ENCODE measurements at regions not wholly inside any gene's neighbourhood (a gene's known extent, or its start where the extent isn't known, plus 50 kb on each side); places are given as distances from the start of the nearest gene placed in this dataset.

DNA sequence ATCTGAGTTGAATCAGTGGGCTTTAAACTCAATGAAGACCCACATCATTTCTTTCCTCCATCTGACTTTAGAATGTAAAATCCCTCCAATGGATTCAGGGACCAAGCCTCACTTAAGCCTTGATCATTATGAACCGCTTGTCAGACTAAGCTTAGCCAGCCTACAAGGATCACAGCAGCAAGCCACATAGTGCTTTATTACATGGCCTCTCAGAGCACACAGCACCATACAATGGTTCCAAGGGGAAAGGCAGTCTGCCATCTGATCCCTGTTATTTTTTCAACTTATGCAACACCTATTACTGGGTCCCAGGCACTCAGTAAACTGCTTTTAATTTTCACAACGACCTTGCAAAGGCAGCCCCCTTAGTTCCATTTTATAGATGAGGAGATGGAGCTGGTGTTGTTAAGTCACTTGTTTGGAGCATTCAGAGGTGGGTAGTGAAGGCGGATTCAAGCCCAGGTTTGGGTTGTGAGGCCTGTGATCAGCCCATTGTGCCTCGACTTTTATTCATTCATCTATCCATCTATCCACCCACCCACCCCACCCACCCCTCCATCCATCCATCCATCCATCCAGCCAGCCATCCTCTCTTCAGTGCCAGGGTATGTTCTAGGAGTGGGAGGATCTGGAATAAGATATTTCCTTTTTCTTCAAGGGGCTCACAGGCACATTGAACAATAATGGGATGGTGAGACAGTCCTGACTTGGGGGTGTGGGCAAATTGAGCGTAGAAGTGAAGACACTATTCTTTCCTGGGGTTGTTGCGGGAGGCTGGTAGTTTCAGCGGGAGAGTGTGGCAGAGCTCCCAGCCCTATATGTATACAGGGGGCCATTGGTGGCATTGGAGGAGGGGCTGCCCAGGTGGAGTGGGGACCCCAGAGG lies 141.2 kb downstream of the MYCN start:
- TF ChIP-seq, protein P1, sequence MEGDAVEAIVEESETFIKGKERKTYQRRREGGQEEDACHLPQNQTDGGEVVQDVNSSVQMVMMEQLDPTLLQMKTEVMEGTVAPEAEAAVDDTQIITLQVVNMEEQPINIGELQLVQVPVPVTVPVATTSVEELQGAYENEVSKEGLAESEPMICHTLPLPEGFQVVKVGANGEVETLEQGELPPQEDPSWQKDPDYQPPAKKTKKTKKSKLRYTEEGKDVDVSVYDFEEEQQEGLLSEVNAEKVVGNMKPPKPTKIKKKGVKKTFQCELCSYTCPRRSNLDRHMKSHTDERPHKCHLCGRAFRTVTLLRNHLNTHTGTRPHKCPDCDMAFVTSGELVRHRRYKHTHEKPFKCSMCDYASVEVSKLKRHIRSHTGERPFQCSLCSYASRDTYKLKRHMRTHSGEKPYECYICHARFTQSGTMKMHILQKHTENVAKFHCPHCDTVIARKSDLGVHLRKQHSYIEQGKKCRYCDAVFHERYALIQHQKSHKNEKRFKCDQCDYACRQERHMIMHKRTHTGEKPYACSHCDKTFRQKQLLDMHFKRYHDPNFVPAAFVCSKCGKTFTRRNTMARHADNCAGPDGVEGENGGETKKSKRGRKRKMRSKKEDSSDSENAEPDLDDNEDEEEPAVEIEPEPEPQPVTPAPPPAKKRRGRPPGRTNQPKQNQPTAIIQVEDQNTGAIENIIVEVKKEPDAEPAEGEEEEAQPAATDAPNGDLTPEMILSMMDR (IDR thresholded peaks at IDR 0.05) = no peak
- TF ChIP-seq POLR2A (IDR thresholded peaks at IDR 0.05) = no peak
